ENCODE measurements at regions not wholly inside any gene's neighbourhood (a gene's known extent, or its start where the extent isn't known, plus 50 kb on each side); places are given as distances from the start of the nearest gene placed in this dataset.

- no peak for ATAC-seq
- no peak for DNase-seq
- Histone ChIP-seq H3K27me3 (no peaks in the 10 kb centered on the region), H3K9me3 (no peaks in the 10 kb centered on the region), H3K4me3 (no peak overlapping the region), H3K4me1 (no peaks in the 10 kb centered on the region), H3K27ac (no peak overlapping the region), H3K36me3 (no peaks in the 10 kb centered on the region)
- intact Hi-C loops (cut with DNase I), result no loop called here
- TF ChIP-seq CTCF (IDR thresholded peaks at IDR 0.05), result no peak
- no peak for TF ChIP-seq POLR2A (IDR thresholded peaks at IDR 0.05)
- 32% methylated on average over 2 of the region's 2 CpGs for WGBS (ENCODE audit: insufficient coverage, low coverage, low lambda C conversion rate, missing lambda C conversion rate)
Observed at GRCh38 chr4:137376312-137376711, 156.0 kb downstream of the PCDH18 start.

GRCh38 chr4:137375111-137375850 lies 157.0 kb downstream of the PCDH18 start:
- Histone ChIP-seq H3K36me3 (no peaks in the 10 kb centered on the region), H3K9me3 (no peaks in the 10 kb centered on the region), H3K27me3 (no peaks in the 10 kb centered on the region), H3K27ac (no peak overlapping the region), H3K4me1 (no peaks in the 10 kb centered on the region), H3K4me3 (no peak overlapping the region)
- TF ChIP-seq POLR2A (IDR thresholded peaks at IDR 0.05) (no peak), CTCF (IDR thresholded peaks at IDR 0.05) (no peak)
- no peak for DNase-seq
- no peak for ATAC-seq
- 28% methylated on average over 2 of the region's 2 CpGs for WGBS (ENCODE audit: insufficient coverage, low coverage, low lambda C conversion rate, missing lambda C conversion rate)
- intact Hi-C loops (cut with DNase I), result no loop called here

GRCh38 chr4:137370679-137371078 lies 161.6 kb downstream of the PCDH18 start:
- no peaks in the 10 kb centered on the region for H3K4me1 ChIP-seq
- no peak overlapping the region for H3K27ac ChIP-seq
- intact Hi-C loops (cut with DNase I), result no loop called here
- 54% methylated on average over 2 of the region's 2 CpGs for WGBS (ENCODE audit: insufficient coverage, low coverage, low lambda C conversion rate, missing lambda C conversion rate)
- no peak overlapping the region for H3K4me3 ChIP-seq
- no peaks in the 10 kb centered on the region for H3K9me3 ChIP-seq
- H3K27me3 ChIP-seq, result no peaks in the 10 kb centered on the region
- DNase-seq (no peak), ATAC-seq (no peak)
- no peaks in the 10 kb centered on the region for H3K36me3 ChIP-seq
- no peak for TF ChIP-seq POLR2A (IDR thresholded peaks at IDR 0.05)

GRCh38 chr4:137370206-137370633 lies 162.1 kb downstream of the PCDH18 start:
- Histone ChIP-seq H3K4me3 (no peak overlapping the region), H3K27me3 (no peaks in the 10 kb centered on the region), H3K27ac (no peak overlapping the region), H3K36me3 (no peaks in the 10 kb centered on the region), H3K9me3 (no peaks in the 10 kb centered on the region), H3K4me1 (no peaks in the 10 kb centered on the region)
- ATAC-seq (no peak), DNase-seq (no peak)
- intact Hi-C loops (cut with DNase I), result no loop called here
- no peak for TF ChIP-seq POLR2A (IDR thresholded peaks at IDR 0.05)
- TF ChIP-seq CTCF (IDR thresholded peaks at IDR 0.05), result no peak
- 61% methylated on average over 3 of the region's 3 CpGs for WGBS (ENCODE audit: insufficient coverage, low coverage, low lambda C conversion rate, missing lambda C conversion rate)

GRCh38 chr4:137367620-137368019 lies 164.7 kb downstream of the PCDH18 start:
- ATAC-seq (no peak), DNase-seq (no peak)
- Histone ChIP-seq H3K9me3 (no peaks in the 10 kb centered on the region), H3K4me3 (no peak overlapping the region), H3K4me1 (no peaks in the 10 kb centered on the region), H3K27ac (no peak overlapping the region), H3K27me3 (no peaks in the 10 kb centered on the region), H3K36me3 (no peaks in the 10 kb centered on the region)
- intact Hi-C loops (cut with DNase I), result no loop called here
- TF ChIP-seq POLR2A (IDR thresholded peaks at IDR 0.05), result no peak
- TF ChIP-seq CTCF (IDR thresholded peaks at IDR 0.05), result no peak
- WGBS (ENCODE audit: insufficient coverage, low coverage, low lambda C conversion rate, missing lambda C conversion rate), result 63% methylated on average over 2 of the region's 2 CpGs
